ENCODE measurements at regions not wholly inside any gene's neighbourhood (a gene's known extent, or its start where the extent isn't known, plus 50 kb on each side); places are given as distances from the start of the nearest gene placed in this dataset.
"Not testable (repeated sequence)": the region's sequence is repeated elsewhere in the genome, so short reads cannot be mapped to it uniquely, and the experiment has no call there.

DNA sequence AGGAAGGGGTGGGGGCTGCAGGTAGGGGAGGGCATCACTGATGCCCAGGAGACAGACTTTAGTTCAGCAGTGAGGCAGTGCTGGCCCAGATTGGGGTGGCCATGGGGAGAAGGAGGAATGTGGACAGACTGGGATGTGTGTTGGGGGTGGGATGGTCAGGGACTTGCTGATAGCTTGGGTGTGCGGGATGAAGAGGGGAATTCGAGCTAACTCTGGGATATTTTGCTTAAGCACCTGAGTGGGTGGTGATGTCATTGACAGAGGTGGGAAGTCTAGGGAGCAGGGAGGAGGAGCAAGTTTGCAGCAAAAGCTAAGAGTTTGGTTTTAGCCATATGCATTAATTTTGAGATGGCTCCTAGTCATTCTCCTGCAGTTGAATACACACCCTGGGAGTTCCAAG is 207.5 kb downstream of the RPLP1 start:
- no peak for DNase-seq

DNA sequence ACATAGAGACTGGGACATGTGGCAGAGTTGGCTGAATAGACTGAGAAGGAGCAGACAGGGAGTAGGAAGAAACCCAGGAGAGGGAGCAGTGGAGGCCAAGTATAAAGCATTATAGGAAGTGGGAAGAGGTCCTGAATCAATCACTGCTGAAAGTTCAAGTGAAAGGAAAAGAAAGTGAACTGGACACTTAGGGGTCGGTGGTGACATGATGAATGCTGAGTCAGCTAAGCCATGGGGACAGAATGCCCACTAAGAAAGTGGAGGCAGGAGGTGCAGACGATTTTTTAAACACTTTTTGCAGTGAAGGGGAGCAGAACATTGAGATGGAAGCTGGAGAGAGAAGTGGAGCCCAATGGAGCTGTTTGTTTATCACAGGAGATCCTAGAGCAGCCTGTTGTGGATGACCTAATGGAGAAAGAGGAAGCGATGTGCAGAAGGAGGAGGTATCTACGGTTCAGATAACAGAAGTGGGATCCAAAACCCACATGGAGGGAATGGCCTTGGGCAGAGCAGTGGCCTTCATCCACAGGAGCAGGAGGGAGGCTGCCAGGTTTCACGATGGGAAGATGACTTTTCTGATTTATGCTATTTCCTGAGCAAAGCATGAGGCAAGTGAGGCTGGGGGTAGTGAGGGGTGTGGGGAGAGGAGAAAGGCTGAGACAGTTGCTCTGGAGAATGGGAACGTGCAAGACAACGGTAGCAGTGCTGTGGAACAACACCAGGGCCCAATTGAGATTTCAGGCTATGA is 208.2 kb downstream of the RPLP1 start:
- no peak for DNase-seq

DNA sequence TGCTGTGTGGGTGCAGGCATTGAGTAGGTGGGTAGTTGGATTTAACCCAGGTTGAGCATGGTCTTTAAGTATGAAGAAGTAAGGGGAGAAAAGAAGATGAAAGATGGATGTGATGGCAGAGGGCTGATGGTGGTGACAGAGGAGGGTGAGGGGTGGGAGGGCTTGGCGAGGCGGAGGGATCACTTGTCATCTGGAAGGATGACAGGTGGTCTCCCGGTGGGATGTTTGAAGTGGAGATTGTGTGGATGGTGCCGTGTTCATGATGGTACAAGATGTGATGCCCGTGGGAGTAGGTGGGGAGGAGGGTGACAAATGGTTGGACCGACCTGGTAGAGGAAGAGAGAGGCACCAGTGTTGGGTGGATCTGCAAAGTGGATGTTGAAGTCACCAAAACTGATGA is 208.8 kb downstream of the RPLP1 start:
- no peak for DNase-seq

DNA sequence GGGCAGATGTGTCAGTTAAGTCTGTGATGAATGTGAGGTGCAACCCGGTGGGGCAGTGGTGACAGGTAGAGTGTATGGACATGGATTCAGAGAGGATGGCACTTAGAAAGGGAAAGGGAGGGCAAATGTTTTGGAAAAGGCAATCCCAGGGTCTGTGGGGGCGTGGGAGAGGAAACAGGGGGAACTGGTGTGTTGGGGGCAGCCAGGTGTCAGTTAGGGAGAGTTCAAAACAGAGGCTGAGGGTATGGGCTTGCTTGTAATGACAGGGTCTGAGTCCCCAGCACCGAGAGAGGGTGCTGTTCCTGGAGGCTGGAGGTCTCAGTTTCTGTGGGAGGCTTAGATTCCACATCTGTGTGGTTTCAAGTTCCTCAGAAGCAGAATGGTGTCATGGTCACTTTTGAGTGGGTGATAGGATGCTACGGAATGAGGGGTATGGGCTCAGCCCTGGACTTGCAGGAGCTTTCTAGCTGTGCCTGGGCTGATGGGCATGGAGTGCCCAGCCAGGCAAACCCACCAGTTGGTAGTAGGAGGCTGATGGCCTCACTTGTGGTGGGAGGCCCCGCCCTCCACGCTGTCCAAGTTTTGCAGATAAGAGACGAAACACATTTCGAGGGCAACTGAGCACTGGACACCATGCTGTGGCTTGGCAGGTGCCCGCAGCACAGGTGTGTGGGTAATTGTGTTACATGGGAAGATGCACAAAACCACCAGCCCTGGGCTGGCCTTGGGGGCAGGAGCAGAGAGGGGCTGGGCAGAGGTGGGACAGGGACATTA is 209.4 kb downstream of the RPLP1 start:
- DNase-seq = no peak

DNA sequence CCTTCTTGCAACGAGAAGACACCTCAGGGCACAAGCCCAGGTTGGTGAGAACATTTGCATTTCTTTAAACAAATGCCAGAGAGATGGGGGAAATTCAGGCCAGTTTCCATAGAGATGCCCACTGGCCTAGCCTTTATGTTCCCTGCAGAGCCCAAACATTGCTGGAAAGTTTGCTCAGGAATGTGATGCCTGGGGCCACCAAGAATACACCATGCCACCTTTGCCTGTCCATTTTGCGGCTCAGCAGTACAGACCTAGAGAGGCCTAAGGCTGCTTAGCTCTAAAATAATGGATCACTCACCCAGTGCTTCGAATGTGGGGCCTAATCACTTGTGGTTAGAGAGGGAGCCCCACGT is 210.0 kb downstream of the RPLP1 start:
- DNase-seq = no peak

DNA sequence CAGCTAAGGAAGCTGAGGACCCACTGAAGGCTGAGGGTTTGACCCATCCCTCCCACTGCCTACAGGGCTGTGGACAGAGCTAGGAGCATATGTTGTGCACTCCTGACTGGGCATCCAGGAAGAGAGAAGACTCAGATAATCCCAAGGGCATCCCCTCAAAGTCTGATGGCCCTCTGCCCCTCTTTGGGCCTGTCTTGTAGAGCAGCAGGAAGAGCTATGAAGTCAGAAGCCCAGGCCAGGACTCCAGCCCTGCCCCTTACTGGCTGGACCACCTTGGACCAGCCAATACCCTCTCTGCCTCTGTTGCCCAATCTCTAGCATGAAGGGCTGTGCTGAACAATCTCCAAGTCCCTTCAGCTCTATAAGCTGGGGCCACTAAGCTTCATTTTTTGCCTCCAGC is 210.8 kb downstream of the RPLP1 start:
- DNase-seq = no peak

DNA sequence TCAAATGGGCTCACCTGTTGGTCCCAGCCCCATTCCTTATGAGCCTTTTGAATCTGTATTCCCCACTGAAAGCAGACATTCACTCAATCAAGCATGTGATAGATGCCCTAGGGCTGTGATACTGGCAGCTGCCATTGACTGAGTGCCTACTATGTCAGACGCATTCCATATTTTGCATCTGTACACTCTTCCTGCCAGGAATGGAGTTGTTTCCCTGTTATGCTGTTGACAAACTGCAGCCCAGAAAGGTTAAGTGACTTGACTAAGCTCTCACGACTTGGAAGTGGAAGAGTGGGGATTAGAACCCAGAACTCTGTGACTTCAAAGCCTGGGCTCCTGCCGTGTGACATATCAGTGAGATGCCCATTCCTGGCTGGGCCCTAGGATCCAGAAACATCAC is 211.4 kb downstream of the RPLP1 start:
- DNase-seq = peak; percentile 57

DNA sequence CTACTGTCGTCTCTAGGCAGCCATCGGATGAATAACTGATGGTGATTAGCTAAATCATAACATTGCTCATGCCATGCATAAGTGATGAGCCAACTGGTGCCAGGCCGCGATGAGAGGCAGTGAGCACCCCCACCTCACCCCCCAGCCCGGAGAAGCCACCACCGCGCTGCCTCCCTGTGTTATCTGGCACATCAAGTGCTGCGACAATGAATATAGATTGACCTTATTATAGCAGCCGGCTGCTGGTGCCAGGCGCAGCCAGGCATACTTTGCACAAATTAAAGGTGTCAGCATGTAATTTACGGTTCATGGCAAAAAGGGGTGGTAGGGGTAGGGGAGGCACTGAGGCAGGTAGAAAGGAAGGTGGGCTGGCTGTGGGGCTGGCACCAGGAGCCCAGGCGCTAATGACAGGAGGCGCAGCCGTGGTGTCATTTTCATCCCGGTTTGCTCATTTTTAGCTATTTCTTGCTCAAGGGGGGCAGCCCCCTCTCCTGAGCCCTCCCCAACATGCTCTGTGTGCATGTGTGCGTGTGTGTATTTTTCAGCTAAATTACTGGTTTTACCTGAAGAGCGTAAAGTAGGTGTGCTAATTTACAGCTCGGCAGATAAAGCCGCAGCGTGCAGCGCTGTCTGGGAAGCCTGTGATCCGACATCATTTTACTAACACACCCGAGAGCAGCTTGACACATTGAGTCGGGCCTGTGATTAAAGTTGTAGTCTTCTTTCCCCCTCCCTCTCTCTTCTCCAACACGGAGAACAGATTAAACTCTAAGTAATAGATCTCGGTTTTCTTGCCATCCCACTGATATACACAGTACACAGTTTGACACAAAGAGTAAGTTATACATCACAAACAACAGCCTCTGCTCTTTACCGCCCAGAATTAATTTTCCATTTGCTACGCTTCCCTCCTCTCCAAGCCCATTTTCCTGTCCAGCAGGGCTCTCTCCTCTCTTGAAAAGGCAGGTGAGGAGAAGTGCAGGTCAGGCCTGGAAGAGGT is 212.3 kb downstream of the RPLP1 start:
- DNase-seq = peak; percentile 98

DNA sequence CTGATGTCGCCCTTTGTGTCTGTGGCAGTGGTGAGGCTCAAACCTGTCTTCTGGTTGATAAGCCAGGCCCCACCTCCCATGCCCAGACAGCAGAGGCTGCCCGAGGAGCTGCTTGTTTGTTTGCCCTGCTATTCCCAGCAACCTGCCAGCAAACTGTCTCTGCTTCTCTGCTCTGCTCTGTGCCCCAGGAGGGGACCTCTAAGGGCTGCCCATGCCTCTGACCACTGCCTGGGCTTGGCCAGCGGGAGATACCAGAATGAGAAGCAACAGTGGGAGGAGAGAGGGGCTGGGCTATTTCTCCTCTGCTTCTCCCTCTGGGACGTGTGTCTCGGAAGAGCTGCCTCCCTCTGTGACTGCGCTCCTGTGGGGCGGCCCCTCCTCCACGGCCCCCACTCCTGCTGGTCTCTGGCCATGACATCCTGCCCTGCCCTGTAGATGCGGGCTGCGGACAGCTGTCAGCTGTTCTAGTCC is 213.1 kb downstream of the RPLP1 start:
- DNase-seq = peak; percentile 66

DNA sequence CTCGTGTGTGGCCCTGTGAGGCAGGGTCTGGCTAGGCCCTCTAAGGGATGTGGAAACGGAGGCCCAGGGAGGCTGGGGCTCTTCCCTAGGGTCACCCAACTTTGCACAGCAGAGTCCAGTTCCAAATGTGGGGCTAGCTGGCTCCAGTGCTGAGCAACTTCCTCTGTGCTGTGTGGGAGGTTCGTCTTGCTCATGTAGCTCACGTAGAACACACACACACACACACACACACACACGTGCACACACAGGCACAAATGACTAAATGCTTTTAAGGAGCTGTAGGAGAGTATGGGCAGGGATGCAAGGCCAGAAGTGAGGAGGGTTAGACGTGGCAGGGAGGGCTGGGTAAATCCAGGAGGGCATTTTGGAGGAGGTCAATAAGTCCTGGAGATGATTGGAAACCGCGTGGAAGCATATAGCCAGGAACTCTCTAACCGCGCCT is 213.8 kb downstream of the RPLP1 start:
- no peak for DNase-seq

DNA sequence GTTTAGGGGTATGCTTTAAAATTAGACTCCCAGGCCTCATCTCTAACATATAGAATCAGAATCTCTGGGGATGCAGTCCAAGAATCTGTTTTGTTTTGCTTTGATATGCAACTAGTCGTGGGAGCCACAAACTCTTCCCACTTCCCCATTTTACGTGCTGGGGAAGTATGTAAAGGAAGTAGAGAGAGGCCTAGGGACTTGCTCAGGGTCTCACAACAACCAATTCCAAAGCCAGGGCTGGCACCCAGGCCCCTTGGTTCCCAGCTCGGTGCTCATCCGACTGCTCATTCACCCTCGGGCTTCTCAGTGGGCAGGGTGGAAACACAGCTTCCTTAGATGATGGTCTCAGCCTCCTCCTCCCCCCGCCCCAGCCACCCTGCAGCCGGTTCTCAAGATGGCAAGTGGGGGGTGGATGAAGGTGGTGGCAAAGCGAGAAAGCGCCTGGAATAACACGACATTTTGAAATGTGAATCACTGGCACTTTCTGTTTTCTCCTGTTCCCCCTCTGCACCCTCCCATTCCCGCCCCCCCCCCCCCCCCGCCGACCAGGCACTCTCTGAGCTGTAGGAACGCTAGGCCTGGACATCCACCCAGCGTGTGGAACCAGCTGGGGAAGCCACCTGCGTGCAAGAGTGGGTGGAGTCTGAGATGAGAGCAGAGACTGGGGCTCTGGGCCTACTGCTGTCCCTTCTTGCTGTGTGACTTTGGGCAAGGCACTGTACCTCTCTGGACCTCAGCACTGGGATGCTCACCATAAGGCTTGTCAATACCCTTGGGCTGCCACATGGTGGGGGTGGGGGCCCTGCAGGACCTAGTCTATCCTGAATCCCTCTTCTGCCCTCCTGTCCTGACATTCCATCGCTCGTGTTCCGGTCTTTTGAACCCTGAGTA is 214.5 kb downstream of the RPLP1 start:
- DNase-seq = peak; percentile 3

DNA sequence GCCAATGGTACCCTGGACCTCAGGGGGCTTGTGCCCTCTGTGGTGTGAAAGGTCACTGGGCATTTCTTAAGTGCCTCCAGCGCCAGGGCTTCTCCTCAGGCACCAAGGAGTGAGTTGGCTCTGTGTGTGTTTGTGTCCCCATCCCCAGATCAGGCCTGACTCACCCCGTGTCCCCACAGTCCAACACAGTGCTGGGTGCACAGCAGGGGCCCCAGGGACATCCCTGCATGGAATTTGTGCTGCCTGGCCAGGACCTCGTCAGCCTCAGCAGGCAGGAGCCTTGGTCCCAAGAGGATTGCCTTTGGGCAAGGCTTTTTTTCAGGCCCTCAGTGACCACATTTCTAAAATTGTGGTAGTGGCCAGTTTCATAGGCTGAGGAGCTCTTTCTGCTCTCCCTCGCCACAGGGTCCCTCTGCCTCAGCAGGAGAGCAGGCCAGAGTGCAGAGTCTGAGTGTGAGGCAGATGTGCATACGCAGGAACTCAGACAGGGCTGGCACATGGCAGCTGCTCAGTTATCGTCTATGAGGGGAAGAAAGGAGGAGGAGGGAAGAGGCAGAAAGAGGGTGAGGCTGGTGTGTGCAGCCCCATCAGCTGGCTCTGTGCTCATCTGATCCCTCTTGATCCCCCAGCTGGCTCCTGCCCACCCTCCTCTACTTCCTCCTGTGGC is 215.6 kb downstream of the RPLP1 start:
- DNase-seq = peak; percentile 68

DNA sequence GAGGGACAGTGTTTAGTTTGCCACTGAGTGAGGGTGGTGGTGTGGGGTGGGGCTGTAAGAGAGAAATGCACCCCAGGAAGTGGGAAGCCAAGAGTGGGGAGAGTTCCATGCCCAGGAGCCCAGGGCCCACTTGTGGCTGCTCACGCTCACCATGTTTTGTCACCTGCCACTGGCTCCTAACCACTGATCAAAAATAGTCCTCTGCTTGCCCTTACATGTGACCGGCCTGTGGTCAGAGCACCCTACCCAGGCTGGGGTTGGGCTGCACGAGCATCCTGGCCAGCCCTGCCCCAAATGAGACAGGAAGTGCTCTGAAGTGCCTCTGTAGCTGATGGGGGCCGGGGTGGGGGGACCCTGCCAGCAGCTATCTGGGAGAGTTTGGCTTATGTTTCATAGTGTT is 216.3 kb downstream of the RPLP1 start:
- no peak for DNase-seq

DNA sequence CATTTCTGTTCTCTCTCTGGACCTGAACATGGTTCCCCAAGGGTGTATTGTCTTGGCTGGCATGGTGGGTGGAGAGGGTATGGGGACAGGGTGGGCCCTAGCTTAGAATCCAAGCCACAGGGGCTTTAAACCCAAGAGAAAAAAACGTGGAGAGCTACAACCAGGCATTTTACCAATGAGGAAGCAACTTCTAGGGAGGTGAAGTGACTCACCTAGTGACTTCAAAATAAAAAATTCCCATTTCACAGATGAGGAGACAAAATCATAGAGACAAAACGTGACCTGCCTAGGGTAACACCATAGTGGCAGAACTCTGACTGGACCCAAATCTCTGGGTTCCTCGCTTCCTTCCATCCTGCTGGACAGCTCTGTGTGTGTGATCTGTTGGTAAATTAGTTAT is 216.8 kb downstream of the RPLP1 start:
- no peak for DNase-seq

DNA sequence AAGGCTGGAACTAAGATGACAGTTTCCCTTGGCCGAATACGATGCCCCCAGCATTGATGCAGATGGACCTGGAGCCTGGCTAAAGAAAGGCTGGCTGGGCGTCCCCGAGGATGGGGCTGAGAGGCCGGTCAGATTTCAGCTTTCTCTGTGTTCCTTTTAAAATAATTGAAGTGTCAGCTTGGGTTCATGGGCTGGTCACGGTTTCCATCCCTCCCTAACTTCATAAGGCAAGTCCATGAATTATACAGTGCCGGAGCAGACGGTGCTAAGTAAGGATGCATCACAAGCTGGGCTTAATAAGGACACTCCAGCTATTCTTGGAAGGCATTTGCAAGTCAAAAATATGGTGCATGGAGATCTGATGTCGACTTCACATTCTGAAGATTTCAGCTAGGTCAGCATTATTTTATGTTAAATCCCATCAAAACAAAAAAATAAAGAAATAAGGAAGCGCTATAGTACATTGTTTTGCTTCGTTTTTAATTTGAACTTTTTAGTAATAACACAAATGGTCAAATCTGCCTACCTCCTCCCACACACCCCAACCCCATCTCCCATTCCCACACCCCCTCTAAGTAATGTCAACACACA is 220.8 kb downstream of the RPLP1 start:
- DNase-seq = no peak

DNA sequence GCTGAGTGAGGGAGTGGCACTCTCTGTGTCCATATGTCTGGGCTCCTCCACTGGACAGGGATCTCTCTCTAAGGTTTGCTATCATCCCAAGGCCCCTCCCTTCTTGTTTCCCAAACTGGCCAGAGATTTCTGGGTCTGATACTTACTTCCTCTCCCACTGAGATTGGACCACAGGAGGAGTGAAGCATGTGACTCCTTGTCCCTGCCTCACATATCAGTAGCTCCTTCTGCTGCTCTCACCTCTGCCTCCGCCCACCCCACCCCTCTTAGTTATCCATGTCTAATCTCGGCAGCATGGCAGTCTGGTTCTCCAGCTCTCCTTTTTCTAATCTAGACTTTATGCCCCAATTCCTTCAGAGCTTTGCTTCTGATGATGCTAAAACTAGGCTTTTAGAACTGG is 223.1 kb downstream of the RPLP1 start:
- no peak for DNase-seq

DNA sequence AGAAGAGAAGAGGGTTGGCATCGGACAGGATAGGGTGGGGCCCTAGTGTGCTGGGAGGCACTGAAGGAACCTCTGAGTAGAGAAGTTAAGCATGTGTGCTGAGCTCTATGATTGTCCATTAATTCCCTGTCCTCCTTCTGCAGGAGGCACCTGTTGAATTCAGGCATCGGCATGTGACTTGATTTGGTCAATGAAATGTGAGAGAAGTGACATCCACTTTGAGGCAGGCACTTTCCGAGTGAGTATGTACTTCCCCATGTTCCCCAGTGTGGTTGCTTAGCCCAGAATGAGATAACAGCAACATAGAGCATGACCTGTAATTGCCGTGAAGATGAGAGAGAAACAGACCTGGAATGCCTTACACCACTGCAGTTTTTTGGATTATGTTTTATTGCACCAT is 224.8 kb downstream of the RPLP1 start:
- no peak for DNase-seq

DNA sequence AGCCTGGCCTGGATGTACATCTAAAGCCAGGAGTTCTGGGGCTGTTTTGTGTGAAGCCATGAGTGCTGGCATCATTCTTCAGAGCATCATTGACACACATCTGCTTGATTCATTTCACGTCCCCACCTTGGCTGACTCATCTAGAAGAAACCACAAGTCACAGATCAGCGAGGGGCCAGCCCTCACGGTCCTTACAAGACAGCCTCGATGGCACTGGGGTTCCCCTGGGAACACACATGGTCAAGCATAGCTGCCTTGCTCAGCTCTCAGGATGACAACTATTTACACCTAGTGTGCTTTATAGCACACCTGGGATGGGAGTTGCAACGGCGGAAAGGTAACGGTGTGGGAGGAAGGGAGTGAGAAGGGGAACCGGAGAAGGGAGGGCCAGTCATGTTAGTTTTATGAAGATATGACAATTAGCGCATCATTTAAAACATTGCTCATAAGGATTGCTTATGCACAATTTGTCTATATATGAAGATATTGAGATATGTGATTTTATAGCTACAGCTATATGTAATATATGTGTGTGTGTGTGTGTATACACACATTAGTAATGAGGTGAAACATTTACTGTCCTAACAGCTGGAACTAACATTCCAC is 227.1 kb downstream of the RPLP1 start:
- no peak for DNase-seq

DNA sequence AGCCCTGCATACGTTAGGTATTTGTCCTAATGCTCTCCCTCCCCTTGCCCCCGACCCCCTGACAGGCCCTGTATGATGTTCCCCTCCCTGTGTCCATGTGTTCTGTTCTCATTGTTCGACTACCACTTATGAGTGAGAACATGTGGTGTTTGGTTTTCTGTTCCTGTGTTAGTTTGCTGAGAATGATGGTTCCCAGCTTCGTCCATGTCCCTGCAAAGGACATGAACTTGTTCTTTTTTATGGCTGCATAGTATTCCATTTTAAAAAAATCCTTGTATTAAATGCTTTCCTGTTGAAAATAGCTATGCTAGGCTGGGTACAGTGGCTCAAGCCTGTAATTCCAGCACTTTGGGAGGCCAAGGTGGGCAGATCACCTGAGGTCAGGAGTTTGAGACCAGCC is 232.2 kb downstream of the RPLP1 start:
- DNase-seq = not testable (repeated sequence)
